SK-N-SH (cell line): ENCODE measurements at regions not wholly inside any gene's neighbourhood (a gene's known extent, or its start where the extent isn't known, plus 50 kb on each side); places are given as distances from the start of the nearest gene placed in this dataset.

Experiments
- ELF1 ChIP-seq: IDR thresholded peaks from 2 replicates; pipeline ENCODE4 v1.4.0; 2012
- EP300 ChIP-seq, 2 experiments: IDR thresholded peaks; 2 replicates each; pipeline versions ENCODE4 v1.4.0 to v1.6.1; 2012; ENCODE audit warnings: borderline replicate concordance in 1 of 2, low read depth in 1 of 2, low read length in 1 of 2
- EZH2phosphoT487 ChIP-seq: fragments of 200-600 bp; sonication (generic); IDR thresholded peaks from 2 replicates; pipeline ENCODE4 v1.6.1; 2017; ENCODE audit warnings: low read depth, mixed run types, mild to moderate bottlenecking, antibody characterized with exemption, moderate library complexity, borderline replicate concordance
- FOSL2 ChIP-seq: IDR thresholded peaks from 2 replicates; pipeline ENCODE4 v1.4.0; 2012; ENCODE audit warnings: low read depth, mild to moderate bottlenecking, moderate library complexity, borderline replicate concordance
- JUND ChIP-seq: IDR thresholded peaks from 2 replicates; pipeline ENCODE4 v1.4.0; 2012
- MXI1 ChIP-seq: IDR thresholded peaks from 2 replicates; pipeline ENCODE4 v1.6.1; 2012; ENCODE audit warnings: mild to moderate bottlenecking, low read depth, low read length, improper control_type of control experiment
- POLR2AphosphoS5 ChIP-seq: IDR thresholded peaks from 2 replicates; pipeline ENCODE4 v1.6.1; 2012; ENCODE audit warnings: low read depth, low read length
- RAD21 ChIP-seq: IDR thresholded peaks from 2 replicates; pipeline ENCODE4 v1.6.1; 2012; ENCODE audit warnings: mild to moderate bottlenecking, low read length
- SIN3A ChIP-seq: IDR thresholded peaks from 2 replicates; pipeline ENCODE4 v1.6.1; 2012; ENCODE audit warnings: low read depth, mild to moderate bottlenecking, low read length, moderate library complexity, borderline replicate concordance
- TEAD4 ChIP-seq: IDR thresholded peaks from 2 replicates; pipeline ENCODE4 v1.4.0; 2012; ENCODE audit warnings: mild to moderate bottlenecking, borderline replicate concordance; ENCODE audit not compliant: insufficient read depth
- TF ChIP-seq, protein P1 (sequence below): fragments of 200-600 bp; sonication (generic); IDR thresholded peaks from 2 replicates; pipeline ENCODE4 v1.6.1; 2017; ENCODE audit warnings: antibody characterized with exemption, mild to moderate bottlenecking, moderate library complexity
- TF ChIP-seq, protein P2 (sequence below): fragments of 150-350 bp; IDR thresholded peaks from 2 replicates; pipeline ENCODE4 v1.6.1; 2017; ENCODE audit warnings: antibody characterized with exemption, low read length, low read depth, borderline replicate concordance

DNA sequence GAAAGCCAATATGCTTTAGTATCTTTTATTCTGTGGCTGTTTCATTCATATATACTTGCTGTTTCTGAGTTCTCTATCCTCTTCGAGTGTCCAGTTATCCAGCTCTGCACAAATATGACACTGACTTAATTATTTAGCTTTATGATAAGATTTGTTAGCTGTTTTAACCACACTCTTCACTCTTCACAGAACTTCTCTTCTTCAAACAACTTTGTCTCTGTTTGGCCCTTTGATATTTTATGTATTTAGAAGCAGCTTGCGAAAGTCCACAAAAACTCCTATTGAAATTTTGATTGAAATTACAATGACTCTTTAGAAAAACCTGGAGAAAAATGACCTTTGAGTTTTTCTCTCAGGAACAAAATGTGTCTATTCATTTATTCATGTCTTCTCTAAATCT lies 407.0 kb downstream of the CPS1 start:
- TF ChIP-seq, protein P1, sequence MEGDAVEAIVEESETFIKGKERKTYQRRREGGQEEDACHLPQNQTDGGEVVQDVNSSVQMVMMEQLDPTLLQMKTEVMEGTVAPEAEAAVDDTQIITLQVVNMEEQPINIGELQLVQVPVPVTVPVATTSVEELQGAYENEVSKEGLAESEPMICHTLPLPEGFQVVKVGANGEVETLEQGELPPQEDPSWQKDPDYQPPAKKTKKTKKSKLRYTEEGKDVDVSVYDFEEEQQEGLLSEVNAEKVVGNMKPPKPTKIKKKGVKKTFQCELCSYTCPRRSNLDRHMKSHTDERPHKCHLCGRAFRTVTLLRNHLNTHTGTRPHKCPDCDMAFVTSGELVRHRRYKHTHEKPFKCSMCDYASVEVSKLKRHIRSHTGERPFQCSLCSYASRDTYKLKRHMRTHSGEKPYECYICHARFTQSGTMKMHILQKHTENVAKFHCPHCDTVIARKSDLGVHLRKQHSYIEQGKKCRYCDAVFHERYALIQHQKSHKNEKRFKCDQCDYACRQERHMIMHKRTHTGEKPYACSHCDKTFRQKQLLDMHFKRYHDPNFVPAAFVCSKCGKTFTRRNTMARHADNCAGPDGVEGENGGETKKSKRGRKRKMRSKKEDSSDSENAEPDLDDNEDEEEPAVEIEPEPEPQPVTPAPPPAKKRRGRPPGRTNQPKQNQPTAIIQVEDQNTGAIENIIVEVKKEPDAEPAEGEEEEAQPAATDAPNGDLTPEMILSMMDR, result no peak
- TF ChIP-seq EZH2phosphoT487 (no peak), JUND (no peak), TEAD4 (no peak), EP300 (IDR thresholded peaks at IDR 0.05; ENCODE audit: borderline replicate concordance in 1 of 2, low read depth in 1 of 2, low read length in 1 of 2) (no peak), POLR2AphosphoS5 (no peak), RAD21 (no peak), ELF1 (no peak), FOSL2 (no peak), MXI1 (no peak), SIN3A (no peak)
- TF ChIP-seq, protein P2, sequence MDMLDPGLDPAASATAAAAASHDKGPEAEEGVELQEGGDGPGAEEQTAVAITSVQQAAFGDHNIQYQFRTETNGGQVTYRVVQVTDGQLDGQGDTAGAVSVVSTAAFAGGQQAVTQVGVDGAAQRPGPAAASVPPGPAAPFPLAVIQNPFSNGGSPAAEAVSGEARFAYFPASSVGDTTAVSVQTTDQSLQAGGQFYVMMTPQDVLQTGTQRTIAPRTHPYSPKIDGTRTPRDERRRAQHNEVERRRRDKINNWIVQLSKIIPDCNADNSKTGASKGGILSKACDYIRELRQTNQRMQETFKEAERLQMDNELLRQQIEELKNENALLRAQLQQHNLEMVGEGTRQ, result no peak
